HCT116 (cell line): ENCODE measurements at regions not wholly inside any gene's neighbourhood (a gene's known extent, or its start where the extent isn't known, plus 50 kb on each side); places are given as distances from the start of the nearest gene placed in this dataset.

Experiments used
- ATAC-seq: fragments of 200-7000 bp; cut with Tn5 transposase; 2 replicates; pipeline ENCODE4 v1.9.1; 2020; ENCODE audit warnings: mild to moderate bottlenecking, moderate library complexity
- BruUV-seq: library from RNA; stranded (reverse); fragments of 400-500 nt; replicated peaks from 2 replicates; lab custom pipeline; 2021; lab: Mats Ljungman, UMichigan
- CTCF ChIA-PET: fragments of 300-600 bp; sonication (Branson Sonifier 250); formaldehyde crosslinking; loops from one replicate; lab custom pipeline; 2021; ENCODE audit warnings: antibody characterized with exemption; lab: Charles Lee
- POLR2A ChIA-PET: fragments of 300-600, 350-600 bp; sonication (Branson Sonifier 250); formaldehyde crosslinking; loops from one replicate; lab custom pipeline; 2021; ENCODE audit warnings: antibody characterized with exemption; lab: Charles Lee
- RAD21 ChIA-PET, 2 experiments: fragments of 300-600 bp; sonication (Branson Sonifier 250); formaldehyde crosslinking; loops; one replicate each; lab custom pipeline; 2023; ENCODE audit warnings: low total read pairs in 2 of 2; ENCODE audit not compliant: uncharacterized antibody in 2 of 2, unreplicated experiment in 2 of 2, low non-redundant PET in 1 of 2; lab: Charles Lee
- DNase-seq: peaks from one replicate; pipeline ENCODE4 v3.0.0-alpha.2; 2010; ENCODE audit warnings: low read depth, low spot score
- H2AFZ ChIP-seq: fragments of 200-600 bp; shearing (Covaris generic), sonication (generic); 2 replicates; pipeline ENCODE4 v1.6.1; 2017; ENCODE audit warnings: low read depth, mixed run types, mixed read lengths, antibody characterized with exemption, low read length; ENCODE audit not compliant: poor library complexity, severe bottlenecking
- H3K27ac ChIP-seq: 2 replicates; pipeline ENCODE4 v1.5.1; 2012; ENCODE audit warnings: low read depth, low read length
- H3K27me3 ChIP-seq: fragments of 200-600 bp; sonication (generic); 2 replicates; pipeline ENCODE4 v1.6.1; 2016; ENCODE audit warnings: mixed run types, low read length, mixed read lengths; ENCODE audit not compliant: insufficient read depth
- H3K36me3 ChIP-seq, 2 experiments: fragments of 200-500 bp in 1 of 2; fragments of 200-600 bp in 1 of 2; sonication (Bioruptor generic) in 1 of 2; sonication (generic) in 1 of 2; 2 replicates each; pipeline versions ENCODE4 v1.5.1 to v1.6.1; 2014 to 2016; ENCODE audit warnings: low read length in 2 of 2, inconsistent platforms in 1 of 2, mixed read lengths in 1 of 2, mixed run types in 1 of 2; ENCODE audit not compliant: insufficient read depth in 2 of 2, control insufficient read depth in 1 of 2
- H3K4me1 ChIP-seq, 2 experiments: fragments of 200-600 bp in 1 of 2; sonication (generic) in 1 of 2; 2 replicates each; pipeline versions ENCODE4 v1.5.1 to v1.6.1; 2012 to 2017; ENCODE audit warnings: low read length in 2 of 2, inconsistent platforms in 1 of 2, mild to moderate bottlenecking in 1 of 2, mixed read lengths in 1 of 2, mixed run types in 1 of 2, moderate library complexity in 1 of 2; ENCODE audit not compliant: insufficient read depth in 2 of 2, control insufficient read depth in 1 of 2
- H3K4me2 ChIP-seq: fragments of 200-600 bp; sonication (generic); 2 replicates; pipeline ENCODE4 v1.6.1; 2017; ENCODE audit warnings: mixed run types, low read length, mixed read lengths
- H3K4me3 ChIP-seq, 2 experiments: fragments of 200-600 bp in 1 of 2; sonication (generic) in 1 of 2; replicated peaks in 1 of 2; 2 replicates each; pipeline ENCODE4 v1.5.1; 2011 to 2016; ENCODE audit warnings: low read length in 2 of 2, control low read depth in 1 of 2, low read depth in 1 of 2, mild to moderate bottlenecking in 1 of 2, mixed read lengths in 1 of 2, mixed run types in 1 of 2
- H3K79me2 ChIP-seq: fragments of 200-600 bp; sonication (generic); 2 replicates; pipeline ENCODE4 v1.6.1; 2017; ENCODE audit warnings: mild to moderate bottlenecking, mixed run types, low read length, moderate library complexity, mixed read lengths; ENCODE audit not compliant: insufficient read depth
- H3K9ac ChIP-seq: fragments of 200-600 bp; sonication (generic); 2 replicates; pipeline ENCODE4 v1.6.1; 2016; ENCODE audit warnings: low read length, mixed read lengths
- H3K9me2 ChIP-seq: fragments of 200-600 bp; sonication (generic), shearing (Covaris generic); 2 replicates; pipeline ENCODE4 v1.6.1; 2017; ENCODE audit warnings: mixed run types, mild to moderate bottlenecking, moderate library complexity; ENCODE audit not compliant: insufficient read depth
- H3K9me3 ChIP-seq, 2 experiments: fragments of 200-500 bp in 1 of 2; fragments of 200-600 bp in 1 of 2; sonication (Bioruptor generic) in 1 of 2; sonication (generic) in 1 of 2; 2 replicates each; pipeline ENCODE4 v1.6.1; 2014 to 2017; ENCODE audit warnings: low read length in 2 of 2, mixed read lengths in 2 of 2, inconsistent platforms in 1 of 2, low read depth in 1 of 2, mild to moderate bottlenecking in 1 of 2, mixed run types in 1 of 2, moderate library complexity in 1 of 2; ENCODE audit not compliant: control insufficient read depth in 1 of 2, insufficient read depth in 1 of 2
- H4K20me1 ChIP-seq: fragments of 200-600 bp; sonication (generic), shearing (Covaris generic); 2 replicates; pipeline ENCODE4 v1.6.1; 2017; ENCODE audit warnings: mixed run types, mild to moderate bottlenecking, moderate library complexity; ENCODE audit not compliant: insufficient read depth
- CBX3 ChIP-seq: IDR thresholded peaks from 2 replicates; pipeline ENCODE4 v1.6.1; 2012; ENCODE audit warnings: low read depth
- CTCF ChIP-seq, 3 experiments: fragments of 200-600 bp in 1 of 3; sonication (generic) in 1 of 3; IDR thresholded peaks in 2 of 3; conservative IDR thresholded peaks in 1 of 3; 2 replicates each; pipeline ENCODE4 v1.5.1; 2012 to 2017; ENCODE audit warnings: low read depth in 2 of 3, low read length in 2 of 3, antibody characterized with exemption in 1 of 3, borderline replicate concordance in 1 of 3, control low read depth in 1 of 3, mild to moderate bottlenecking in 1 of 3, mixed read lengths in 1 of 3, mixed run types in 1 of 3, moderate library complexity in 1 of 3; ENCODE audit not compliant: insufficient read depth in 1 of 3
- EGR1 ChIP-seq: IDR thresholded peaks from 2 replicates; pipeline ENCODE4 v1.6.1; 2012; ENCODE audit warnings: low read depth
- ELF1 ChIP-seq: IDR thresholded peaks from 2 replicates; pipeline ENCODE4 v1.6.1; 2012; ENCODE audit warnings: low read depth, borderline replicate concordance
- EZH2 ChIP-seq: fragments of 200-600 bp; sonication (generic); IDR thresholded peaks from 2 replicates; pipeline ENCODE4 v1.6.1; 2017; ENCODE audit warnings: antibody characterized with exemption, mixed run types
- EZH2phosphoT487 ChIP-seq: fragments of 200-600 bp; IDR thresholded peaks from 2 replicates; pipeline ENCODE4 v1.6.1; 2018; ENCODE audit warnings: antibody characterized with exemption, borderline replicate concordance
- FOSL1 ChIP-seq: IDR thresholded peaks from 2 replicates; pipeline ENCODE4 v1.6.1; 2012; ENCODE audit warnings: low read depth
- JUND ChIP-seq: IDR thresholded peaks from 2 replicates; pipeline ENCODE4 v1.6.1; 2012
- POLR2A ChIP-seq: IDR thresholded peaks from 2 replicates; pipeline ENCODE4 v1.7.0; 2011; ENCODE audit warnings: borderline replicate concordance; ENCODE audit not compliant: insufficient read depth, insufficient read length; ENCODE audit errors: extremely low read depth
- RAD21 ChIP-seq: IDR thresholded peaks from 2 replicates; pipeline ENCODE4 v1.6.1; 2012; ENCODE audit warnings: low read depth, mild to moderate bottlenecking
- SIN3A ChIP-seq: IDR thresholded peaks from 2 replicates; pipeline ENCODE4 v1.6.1; 2012; ENCODE audit warnings: low read depth
- SP1 ChIP-seq: IDR thresholded peaks from 2 replicates; pipeline ENCODE4 v1.6.1; 2012; ENCODE audit warnings: low read depth
- TCF7L2 ChIP-seq: IDR thresholded peaks from 2 replicates; pipeline ENCODE4 v1.7.0; 2011; ENCODE audit warnings: borderline replicate concordance, inconsistent platforms; ENCODE audit not compliant: insufficient read depth, insufficient read length; ENCODE audit errors: extremely low read depth
- YY1 ChIP-seq: IDR thresholded peaks from 2 replicates; pipeline ENCODE4 v1.6.1; 2011; ENCODE audit warnings: low read length, low read depth, moderate library complexity, mild to moderate bottlenecking; ENCODE audit not compliant: insufficient replicate concordance; ENCODE audit errors: extremely low read depth
- ZBTB33 ChIP-seq: IDR thresholded peaks from 2 replicates; pipeline ENCODE4 v1.6.1; 2011; ENCODE audit warnings: mild to moderate bottlenecking, low read length, moderate library complexity; ENCODE audit not compliant: insufficient replicate concordance; ENCODE audit errors: extremely low read depth
- ZFX ChIP-seq: fragments of 450-650 bp; IDR thresholded peaks from 2 replicates; pipeline ENCODE4 v1.6.1; 2017
- ZNF274 ChIP-seq: fragments of 200-500 bp; sonication (Bioruptor generic); IDR thresholded peaks from 2 replicates; pipeline ENCODE4 v1.6.1; 2014; ENCODE audit warnings: mild to moderate bottlenecking, low read depth, low read length, inconsistent platforms
- intact Hi-C: fragments of 100-400 bp; cut with micrococcal nuclease; formaldehyde crosslinking; loops from 2 replicates; pipeline ENCODE4 v1.10.0; 2022
- TF ChIP-seq, protein P1 (sequence below): IDR thresholded peaks from 2 replicates; pipeline ENCODE4 v1.6.1; 2012

DNA sequence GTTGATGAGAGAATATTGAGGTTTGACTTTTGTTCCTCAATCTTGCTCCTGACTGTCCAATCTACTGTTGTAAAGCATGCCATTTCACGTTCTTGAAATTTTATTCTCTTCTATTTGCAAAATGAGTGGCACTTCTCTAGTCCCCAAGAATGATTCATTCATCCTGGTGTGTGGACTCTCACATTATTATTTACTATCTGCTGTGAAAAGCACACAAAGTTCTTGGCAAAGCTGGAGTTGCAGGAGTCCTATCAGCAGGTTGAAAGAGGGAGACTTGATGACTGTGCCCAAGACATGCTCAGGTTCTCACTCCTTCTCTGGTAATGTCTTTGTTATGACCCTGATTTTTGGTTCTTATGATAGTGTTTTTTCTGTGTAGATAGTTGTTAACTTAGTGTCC lies 382.6 kb downstream of the DMRTA1 start:
- CTCF ChIA-PET: no interaction called here
- H3K36me3 ChIP-seq: no peaks in the 10 kb centered on the region
- no peaks in the 10 kb centered on the region for H3K4me1 ChIP-seq
- no peak for DNase-seq
- intact Hi-C loops: no loop called here
- no peak overlapping the region for H3K9ac ChIP-seq
- RAD21 ChIA-PET: no interaction called here
- H2AFZ ChIP-seq: no peak overlapping the region
- H3K4me2 ChIP-seq: no peak overlapping the region
- H3K27ac ChIP-seq: no peak overlapping the region
- TF ChIP-seq POLR2A: no peak
- TF ChIP-seq CTCF (IDR thresholded peaks at IDR 0.05 in 2 of 3, conservative IDR thresholded peaks at IDR 0.05 in 1 of 3; ENCODE audit: borderline replicate concordance in 1 of 3, insufficient read depth in 1 of 3, low read depth in 2 of 3, low read length in 2 of 3): no peak
- no peak for TF ChIP-seq ZNF274
- TF ChIP-seq TCF7L2: no peak
- TF ChIP-seq ZBTB33: no peak
- no peak for TF ChIP-seq JUND
- no peak for TF ChIP-seq SIN3A
- no peak for TF ChIP-seq RAD21
- TF ChIP-seq, protein P1, sequence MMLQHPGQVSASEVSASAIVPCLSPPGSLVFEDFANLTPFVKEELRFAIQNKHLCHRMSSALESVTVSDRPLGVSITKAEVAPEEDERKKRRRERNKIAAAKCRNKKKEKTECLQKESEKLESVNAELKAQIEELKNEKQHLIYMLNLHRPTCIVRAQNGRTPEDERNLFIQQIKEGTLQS: no peak
- no peak for TF ChIP-seq SP1
- TF ChIP-seq FOSL1: no peak
- no peak for TF ChIP-seq ELF1
- no peak for TF ChIP-seq YY1
- TF ChIP-seq EZH2phosphoT487: no peak
- TF ChIP-seq CBX3: no peak
- TF ChIP-seq EGR1: no peak
- TF ChIP-seq EZH2: no peak
- TF ChIP-seq ZFX: no peak
- no peaks in the 10 kb centered on the region for H4K20me1 ChIP-seq
- H3K4me3 ChIP-seq: no peak overlapping the region
- POLR2A ChIA-PET: no interaction called here
- H3K79me2 ChIP-seq: no peaks in the 10 kb centered on the region
- ATAC-seq: no peak
- BruUV-seq: no TSS peak
- H3K27me3 ChIP-seq: no peaks in the 10 kb centered on the region
- H3K9me2 ChIP-seq: no peaks in the 10 kb centered on the region
- peaks cover 0 to 3% of the 10 kb centered on the region in 2 experiments; a peak in 2 of 4 replicates for H3K9me3 ChIP-seq
